Thyroid gland (tissue), 4 donors: ENCODE measurements at regions not wholly inside any gene's neighbourhood (a gene's known extent, or its start where the extent isn't known, plus 50 kb on each side); places are given as distances from the start of the nearest gene placed in this dataset.
A peak's percentile ranks its signal among the peaks of the same experiment; 100 is the strongest.

Source experiments
- DNase-seq, 2 donors: peaks; one replicate each; pipeline ENCODE4 v3.0.0-alpha.2; 2019
- H3K27ac ChIP-seq, 3 donors: fragments of 200-600 bp; sonication (generic); 1 replicate in 2 of 3; 2 replicates in 1 of 3; pipeline ENCODE4 v1.5.1; 2016 to 2019; ENCODE audit warnings: mild to moderate bottlenecking in 1 of 3, moderate library complexity in 1 of 3
- H3K27me3 ChIP-seq: fragments of 200-600 bp; sonication (generic); one replicate; pipeline ENCODE4 v1.5.1; 2019
- H3K36me3 ChIP-seq, 2 donors: fragments of 200-600 bp; sonication (generic); one replicate each; pipeline ENCODE4 v1.5.1; 2016 to 2019
- H3K4me1 ChIP-seq, 2 donors: fragments of 200-600 bp; sonication (generic); one replicate each; pipeline ENCODE4 v1.5.1; 2017 to 2019
- H3K4me3 ChIP-seq, 3 donors: fragments of 200-600 bp; sonication (generic); replicated peaks in 1 of 3; 1 replicate in 2 of 3; 2 replicates in 1 of 3; pipeline ENCODE4 v1.5.1; 2016; ENCODE audit warnings: mild to moderate bottlenecking in 1 of 3
- H3K9me3 ChIP-seq: fragments of 200-600 bp; sonication (generic); one replicate; pipeline ENCODE4 v1.5.1; 2017
- POLR2A ChIP-seq, 2 donors: fragments of 450-650 bp; IDR thresholded peaks; one replicate each; pipeline ENCODE4 v1.6.1; 2017; ENCODE audit warnings: antibody characterized with exemption in 2 of 2, mild to moderate bottlenecking in 2 of 2, moderate library complexity in 1 of 2
- WGBS, 2 donors: methylation state at CpG; one replicate each; pipeline ENCODE4 v1.1.5; 2017; 5-methylcytosine and 5-hydroxymethylcytosine counted together
- intact Hi-C: fragments of 100-400 bp; cut with DNase I; formaldehyde crosslinking; loops from one replicate; pipeline ENCODE4 v1.15.1; 2023
- TF ChIP-seq, protein P1 (sequence below), 6 experiments: fragments of 200-600 bp in 3 of 6; fragments of 450-650 bp in 3 of 6; sonication (generic) in 3 of 6; IDR thresholded peaks; one replicate each; pipeline ENCODE4 v1.5.1; 2016 to 2019; ENCODE audit warnings: antibody characterized with exemption in 6 of 6, mild to moderate bottlenecking in 2 of 6, inconsistent platforms in 1 of 6, moderate library complexity in 1 of 6

DNA sequence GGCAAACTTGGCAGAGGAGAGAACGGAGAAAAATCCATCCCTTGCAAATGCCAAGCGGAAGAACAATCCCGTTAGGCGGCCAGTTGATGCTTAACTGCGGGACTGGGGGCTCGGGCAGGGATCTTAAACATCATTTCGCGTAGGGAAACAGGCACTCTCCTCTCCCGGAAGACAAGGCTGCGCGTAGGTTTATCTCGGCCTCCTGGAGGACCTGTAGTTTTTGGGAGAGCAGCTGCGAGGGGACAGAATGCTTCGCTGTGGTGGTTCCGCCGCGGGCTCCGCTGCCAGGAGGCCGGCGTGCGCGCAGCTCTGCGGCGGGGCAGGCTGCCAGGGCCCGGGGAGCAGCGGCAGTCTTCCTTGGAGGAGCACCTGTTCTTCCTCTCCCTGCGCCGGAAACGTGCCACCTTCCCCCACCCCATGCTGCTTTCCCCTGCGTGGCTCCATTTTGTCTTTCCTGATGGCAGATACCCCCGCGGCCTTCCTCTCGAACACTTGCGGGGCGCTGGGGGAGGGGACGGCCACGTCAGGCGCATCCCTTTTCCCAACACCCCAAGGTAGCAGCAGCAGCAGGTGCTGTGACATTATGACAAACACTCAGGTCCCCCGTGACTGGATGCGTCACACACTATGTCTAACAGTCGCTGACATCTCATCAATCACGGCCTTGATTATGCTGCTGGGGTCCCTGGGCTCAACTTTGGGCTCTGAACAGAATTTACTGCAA, 230.7 kb upstream of the BTBD3 start:
- Histone ChIP-seq H3K36me3 (no peaks in the 10 kb centered on the region), H3K27me3 (no peaks in the 10 kb centered on the region), H3K4me3 (peak overlapping the region in 2 of 3 donors; percentile 17 to 34), H3K27ac (no peak overlapping the region), H3K9me3 (no peaks in the 10 kb centered on the region), H3K4me1 (no peaks in the 10 kb centered on the region)
- intact Hi-C loops, result no loop called here
- peak; percentile 65 to 72 for DNase-seq
- 7 to 14% methylated on average over 28 to 38 of the region's 42 CpGs for WGBS, 2 donors
- TF ChIP-seq, protein P1, sequence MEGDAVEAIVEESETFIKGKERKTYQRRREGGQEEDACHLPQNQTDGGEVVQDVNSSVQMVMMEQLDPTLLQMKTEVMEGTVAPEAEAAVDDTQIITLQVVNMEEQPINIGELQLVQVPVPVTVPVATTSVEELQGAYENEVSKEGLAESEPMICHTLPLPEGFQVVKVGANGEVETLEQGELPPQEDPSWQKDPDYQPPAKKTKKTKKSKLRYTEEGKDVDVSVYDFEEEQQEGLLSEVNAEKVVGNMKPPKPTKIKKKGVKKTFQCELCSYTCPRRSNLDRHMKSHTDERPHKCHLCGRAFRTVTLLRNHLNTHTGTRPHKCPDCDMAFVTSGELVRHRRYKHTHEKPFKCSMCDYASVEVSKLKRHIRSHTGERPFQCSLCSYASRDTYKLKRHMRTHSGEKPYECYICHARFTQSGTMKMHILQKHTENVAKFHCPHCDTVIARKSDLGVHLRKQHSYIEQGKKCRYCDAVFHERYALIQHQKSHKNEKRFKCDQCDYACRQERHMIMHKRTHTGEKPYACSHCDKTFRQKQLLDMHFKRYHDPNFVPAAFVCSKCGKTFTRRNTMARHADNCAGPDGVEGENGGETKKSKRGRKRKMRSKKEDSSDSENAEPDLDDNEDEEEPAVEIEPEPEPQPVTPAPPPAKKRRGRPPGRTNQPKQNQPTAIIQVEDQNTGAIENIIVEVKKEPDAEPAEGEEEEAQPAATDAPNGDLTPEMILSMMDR (IDR thresholded peaks at IDR 0.05), result no peak
- TF ChIP-seq POLR2A (IDR thresholded peaks at IDR 0.05), result no peak

DNA sequence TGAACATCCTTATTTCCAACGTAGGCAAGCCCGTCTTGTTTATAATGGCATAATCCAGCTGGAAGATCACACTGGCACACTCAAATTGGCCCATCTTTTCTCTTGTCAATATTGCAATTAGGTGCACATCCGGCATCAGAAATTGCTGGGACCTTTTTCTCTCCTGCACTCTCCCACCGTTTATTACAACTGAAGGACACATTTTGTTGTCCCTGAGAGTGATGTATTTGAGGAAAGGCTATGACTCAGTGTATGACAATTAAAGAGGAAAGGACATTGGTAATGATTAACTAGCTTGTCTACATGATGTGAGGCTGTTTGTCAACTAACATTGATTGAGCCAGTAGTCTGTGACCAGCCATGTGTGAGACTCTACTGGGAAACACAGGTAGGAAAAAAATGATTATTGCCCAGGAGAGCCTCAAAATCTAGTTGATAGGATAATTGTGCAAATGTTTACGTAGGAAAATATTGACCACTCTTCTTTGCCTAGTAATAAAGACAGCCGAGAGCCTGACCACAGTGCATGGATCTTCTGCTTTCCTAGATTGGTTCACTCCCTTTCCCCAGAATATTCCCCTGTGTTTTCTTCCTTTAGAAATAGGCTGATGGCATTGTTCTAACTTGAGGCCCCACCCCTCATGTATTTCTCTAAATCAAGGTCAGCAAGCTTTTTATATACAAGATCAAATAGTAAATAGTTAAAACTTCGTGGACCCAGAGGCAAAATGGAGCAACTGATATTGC, 230.0 kb upstream of the BTBD3 start:
- no peaks in the 10 kb centered on the region for H3K9me3 ChIP-seq
- intact Hi-C loops, result no loop called here
- no peak overlapping the region for H3K4me3 ChIP-seq
- peaks cover 4% of the 10 kb centered on the region in 2 donors for H3K4me1 ChIP-seq
- 77 to 78% methylated on average over 7 of the region's 7 CpGs for WGBS, 2 donors
- DNase-seq, result no peak
- TF ChIP-seq POLR2A (IDR thresholded peaks at IDR 0.05), result no peak
- TF ChIP-seq, protein P1 (IDR thresholded peaks at IDR 0.05), result no peak
- H3K36me3 ChIP-seq, result no peaks in the 10 kb centered on the region
- H3K27me3 ChIP-seq, result no peaks in the 10 kb centered on the region
- no peak overlapping the region for H3K27ac ChIP-seq

DNA sequence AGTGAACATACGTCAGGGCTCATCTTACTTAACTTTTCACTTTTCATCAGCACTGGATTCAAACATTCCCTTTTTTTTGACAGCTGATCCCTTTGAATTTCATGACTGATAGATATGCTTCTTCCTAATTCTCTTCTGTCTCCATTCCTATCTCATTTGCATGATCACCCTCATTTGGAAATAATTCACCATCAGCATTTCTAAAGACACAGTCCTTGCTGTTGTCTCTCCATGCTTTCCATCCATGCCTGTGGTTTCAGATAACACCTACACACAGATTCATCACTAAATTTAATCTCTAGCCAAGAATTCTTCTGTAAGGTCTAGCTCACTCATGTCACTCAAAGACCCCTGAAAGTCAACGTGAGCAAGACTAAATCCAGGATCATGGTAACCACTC, 228.4 kb upstream of the BTBD3 start:
- intact Hi-C loops, result no loop called here
- Histone ChIP-seq H3K9me3 (no peaks in the 10 kb centered on the region), H3K27ac (no peak overlapping the region), H3K27me3 (no peaks in the 10 kb centered on the region), H3K4me3 (no peak overlapping the region), H3K36me3 (no peaks in the 10 kb centered on the region), H3K4me1 (peaks cover 5% of the 10 kb centered on the region in 2 donors)
- WGBS, 2 donors, result 93 to 98% methylated on average over 2 of the region's 2 CpGs
- TF ChIP-seq POLR2A (IDR thresholded peaks at IDR 0.05), result no peak
- TF ChIP-seq, protein P1 (IDR thresholded peaks at IDR 0.05), result no peak
- no peak for DNase-seq

DNA sequence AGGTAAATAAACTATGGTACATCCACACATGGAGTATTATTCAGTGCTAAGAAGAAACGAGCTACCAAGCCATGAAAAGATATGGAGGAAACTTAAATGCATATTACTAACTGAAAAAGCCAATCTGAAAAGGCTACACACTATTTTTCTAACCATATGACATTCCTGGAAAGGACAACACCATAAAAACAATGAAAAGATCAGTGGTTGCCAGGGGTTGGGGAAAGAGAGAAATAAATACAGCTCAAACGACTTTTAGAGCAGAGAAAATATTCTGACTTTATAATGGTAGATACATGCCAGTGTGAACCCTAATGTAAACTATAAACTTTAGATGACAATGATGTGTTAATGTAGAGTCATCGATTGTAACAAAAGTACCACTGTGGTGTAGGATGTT, 225.9 kb upstream of the BTBD3 start:
- Histone ChIP-seq H3K9me3 (no peaks in the 10 kb centered on the region), H3K27ac (no peak overlapping the region), H3K27me3 (no peaks in the 10 kb centered on the region), H3K4me3 (no peak overlapping the region), H3K4me1 (peaks cover 5% of the 10 kb centered on the region in 2 donors), H3K36me3 (no peaks in the 10 kb centered on the region)
- DNase-seq, result no peak
- TF ChIP-seq, protein P1 (IDR thresholded peaks at IDR 0.05), result no peak
- TF ChIP-seq POLR2A (IDR thresholded peaks at IDR 0.05), result no peak
- intact Hi-C loops, result no loop called here
- WGBS, 2 donors, result 69 to 80% methylated on average over 3 of the region's 3 CpGs

DNA sequence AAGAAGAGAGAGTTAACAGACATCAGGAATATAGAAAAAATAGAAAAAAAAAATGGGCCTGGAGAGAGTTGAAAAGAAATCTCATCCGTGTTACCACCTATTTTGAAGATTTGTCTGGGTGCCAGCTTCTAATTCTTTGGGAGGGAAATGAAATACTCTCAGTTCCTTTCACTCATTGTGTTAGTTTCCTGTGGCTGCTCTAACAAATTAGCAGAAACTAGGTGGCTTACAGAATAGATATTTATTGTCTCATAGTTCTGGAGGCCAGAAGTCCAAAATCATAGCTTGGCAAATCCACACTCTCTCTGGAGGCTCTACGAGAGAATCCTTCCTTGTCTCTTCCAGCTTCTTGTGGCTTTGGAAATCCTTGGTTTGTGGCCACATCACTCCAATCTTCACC, 225.1 kb upstream of the BTBD3 start:
- intact Hi-C loops, result no loop called here
- H3K4me3 ChIP-seq, result no peak overlapping the region
- TF ChIP-seq, protein P1 (IDR thresholded peaks at IDR 0.05), result no peak
- no peak for TF ChIP-seq POLR2A (IDR thresholded peaks at IDR 0.05)
- no peak overlapping the region for H3K27ac ChIP-seq
- WGBS, 2 donors, result 47 to 48% methylated on average over 2 of the region's 2 CpGs
- no peaks in the 10 kb centered on the region for H3K36me3 ChIP-seq
- no peaks in the 10 kb centered on the region for H3K27me3 ChIP-seq
- H3K4me1 ChIP-seq, result peaks cover 5% of the 10 kb centered on the region in 2 donors
- H3K9me3 ChIP-seq, result no peaks in the 10 kb centered on the region
- DNase-seq, result no peak
